Central memory CD4-positive, alpha-beta T cell (primary cell): ENCODE measurements at regions not wholly inside any gene's neighbourhood (a gene's known extent, or its start where the extent isn't known, plus 50 kb on each side); places are given as distances from the start of the nearest gene placed in this dataset.

Experiments
- DNase-seq: peaks from one replicate; pipeline ENCODE4 v3.0.0; 2022

- DNase-seq = no peak
Measured at GRCh38 chr5:7018198-7018597, 305.0 kb downstream of the TENT4A start.

GRCh38 chr5:7018601-7019000, 305.4 kb downstream of the TENT4A start:
- DNase-seq = no peak

- DNase-seq = no peak
Measured at GRCh38 chr5:7036192-7036835, 323.1 kb downstream of the TENT4A start.

GRCh38 chr5:7039074-7039473, 325.8 kb downstream of the TENT4A start:
- DNase-seq = no peak

GRCh38 chr5:7040111-7040510, 326.9 kb downstream of the TENT4A start:
- DNase-seq = no peak

- DNase-seq = no peak
Measured at GRCh38 chr5:7043797-7044196, 330.6 kb downstream of the TENT4A start.

GRCh38 chr5:7047511-7048261, 334.5 kb downstream of the TENT4A start:
- no peak for DNase-seq

GRCh38 chr5:7050986-7051385, 337.8 kb downstream of the TENT4A start:
- no peak for DNase-seq

GRCh38 chr5:7053125-7053524, 339.9 kb downstream of the TENT4A start:
- DNase-seq = no peak

GRCh38 chr5:7053528-7054209, 340.4 kb downstream of the TENT4A start:
- DNase-seq = no peak

GRCh38 chr5:7066471-7067235, 329.3 kb upstream of the ADCY2 start:
- DNase-seq = no peak

- no peak for DNase-seq
Measured at GRCh38 chr5:7068156-7068555, 327.8 kb upstream of the ADCY2 start.

GRCh38 chr5:7068899-7069298, 327.0 kb upstream of the ADCY2 start:
- DNase-seq = no peak

GRCh38 chr5:7072188-7072587, 323.8 kb upstream of the ADCY2 start:
- DNase-seq = no peak

- no peak for DNase-seq
Measured at GRCh38 chr5:7073666-7074065, 322.3 kb upstream of the ADCY2 start.

- DNase-seq = no peak
Measured at GRCh38 chr5:7074176-7074575, 321.8 kb upstream of the ADCY2 start.

GRCh38 chr5:7075470-7075869, 320.5 kb upstream of the ADCY2 start:
- no peak for DNase-seq

GRCh38 chr5:7078101-7078500, 317.8 kb upstream of the ADCY2 start:
- no peak for DNase-seq

- DNase-seq = no peak
Measured at GRCh38 chr5:7078901-7079300, 317.0 kb upstream of the ADCY2 start.

GRCh38 chr5:7080501-7080900, 315.4 kb upstream of the ADCY2 start:
- DNase-seq = no peak

GRCh38 chr5:7087719-7088297, 308.1 kb upstream of the ADCY2 start:
- DNase-seq = no peak

GRCh38 chr5:7088849-7089248, 307.1 kb upstream of the ADCY2 start:
- no peak for DNase-seq

GRCh38 chr5:7094626-7095025, 301.3 kb upstream of the ADCY2 start:
- no peak for DNase-seq
